Gastroesophageal sphincter (tissue), 3 donors: ENCODE measurements at regions not wholly inside any gene's neighbourhood (a gene's known extent, or its start where the extent isn't known, plus 50 kb on each side); places are given as distances from the start of the nearest gene placed in this dataset.

Source experiments
- POLR2AphosphoS5 ChIP-seq: sonication (generic); formaldehyde crosslinking; IDR thresholded peaks from one replicate; pipeline ENCODE4 v1.6.1; 2017; ENCODE audit warnings: antibody characterized with exemption
- TF ChIP-seq, protein P1 (sequence below), 4 experiments: fragments of 200-600 bp in 2 of 4; fragments of 450-650 bp in 2 of 4; sonication (generic) in 1 of 4; IDR thresholded peaks; one replicate each; pipeline ENCODE4 v1.5.1; 2017 to 2019; ENCODE audit warnings: antibody characterized with exemption in 4 of 4, mild to moderate bottlenecking in 2 of 4, moderate library complexity in 2 of 4

DNA sequence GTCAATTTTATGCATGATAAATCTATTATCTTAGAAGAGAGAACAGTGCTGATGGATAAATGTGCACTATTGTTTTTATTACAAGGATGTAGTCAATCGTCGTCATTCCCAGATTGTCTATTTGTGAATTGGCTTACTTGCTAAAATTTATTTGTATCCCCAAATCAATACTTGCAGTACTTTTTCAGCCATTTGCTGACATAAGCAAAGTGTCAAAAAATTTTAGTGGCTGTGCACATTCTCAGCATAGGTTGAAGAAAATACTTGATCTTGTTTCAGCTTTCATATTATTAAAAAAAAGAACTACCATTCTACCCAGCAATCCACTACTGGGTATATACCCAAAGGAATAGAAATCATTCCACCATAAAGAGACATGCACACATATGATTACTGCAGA is 477.9 kb upstream of the CA10 start:
- TF ChIP-seq, protein P1, sequence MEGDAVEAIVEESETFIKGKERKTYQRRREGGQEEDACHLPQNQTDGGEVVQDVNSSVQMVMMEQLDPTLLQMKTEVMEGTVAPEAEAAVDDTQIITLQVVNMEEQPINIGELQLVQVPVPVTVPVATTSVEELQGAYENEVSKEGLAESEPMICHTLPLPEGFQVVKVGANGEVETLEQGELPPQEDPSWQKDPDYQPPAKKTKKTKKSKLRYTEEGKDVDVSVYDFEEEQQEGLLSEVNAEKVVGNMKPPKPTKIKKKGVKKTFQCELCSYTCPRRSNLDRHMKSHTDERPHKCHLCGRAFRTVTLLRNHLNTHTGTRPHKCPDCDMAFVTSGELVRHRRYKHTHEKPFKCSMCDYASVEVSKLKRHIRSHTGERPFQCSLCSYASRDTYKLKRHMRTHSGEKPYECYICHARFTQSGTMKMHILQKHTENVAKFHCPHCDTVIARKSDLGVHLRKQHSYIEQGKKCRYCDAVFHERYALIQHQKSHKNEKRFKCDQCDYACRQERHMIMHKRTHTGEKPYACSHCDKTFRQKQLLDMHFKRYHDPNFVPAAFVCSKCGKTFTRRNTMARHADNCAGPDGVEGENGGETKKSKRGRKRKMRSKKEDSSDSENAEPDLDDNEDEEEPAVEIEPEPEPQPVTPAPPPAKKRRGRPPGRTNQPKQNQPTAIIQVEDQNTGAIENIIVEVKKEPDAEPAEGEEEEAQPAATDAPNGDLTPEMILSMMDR (IDR thresholded peaks at IDR 0.05), result no peak
- no peak for TF ChIP-seq POLR2AphosphoS5
